H9 (cell line): ENCODE measurements at regions not wholly inside any gene's neighbourhood (a gene's known extent, or its start where the extent isn't known, plus 50 kb on each side); places are given as distances from the start of the nearest gene placed in this dataset.

Experiments used
- DNase-seq: peaks from one replicate; pipeline ENCODE4 v3.0.0-alpha.2; 2017
- H2AFZ ChIP-seq: one replicate; pipeline ENCODE4 v1.6.1; 2013; ENCODE audit warnings: mild to moderate bottlenecking, low read length, control low read depth, moderate library complexity
- H2AK5ac ChIP-seq: 2 replicates; pipeline ENCODE4 v1.6.1; 2013; ENCODE audit warnings: low read length, control low read depth, mixed read lengths; ENCODE audit not compliant: insufficient read length
- H2BK120ac ChIP-seq: one replicate; pipeline ENCODE4 v1.6.1; 2013; ENCODE audit warnings: low read depth, mild to moderate bottlenecking, low read length, control low read depth, inconsistent platforms; ENCODE audit not compliant: poor library complexity, severe bottlenecking
- H2BK12ac ChIP-seq: 2 replicates; pipeline ENCODE4 v1.6.1; 2013; ENCODE audit warnings: low read length, control low read depth, mixed read lengths, low read depth; ENCODE audit not compliant: insufficient read length
- H2BK15ac ChIP-seq: 2 replicates; pipeline ENCODE4 v1.6.1; 2013; ENCODE audit warnings: low read depth, low read length, control low read depth
- H2BK20ac ChIP-seq: one replicate; pipeline ENCODE4 v1.6.1; 2013; ENCODE audit warnings: low read depth, mild to moderate bottlenecking, low read length, control low read depth, inconsistent platforms; ENCODE audit not compliant: poor library complexity, severe bottlenecking
- H2BK5ac ChIP-seq: 2 replicates; pipeline ENCODE4 v1.6.1; 2013; ENCODE audit warnings: low read length, control low read depth, mixed read lengths; ENCODE audit not compliant: insufficient read length
- H3K14ac ChIP-seq: 2 replicates; pipeline ENCODE4 v1.6.1; 2013; ENCODE audit warnings: low read length, control low read depth; ENCODE audit not compliant: insufficient read depth
- H3K18ac ChIP-seq: 2 replicates; pipeline ENCODE4 v1.6.1; 2013; ENCODE audit warnings: low read depth, mild to moderate bottlenecking, mixed read lengths, low read length, control low read depth; ENCODE audit not compliant: insufficient read length
- H3K23ac ChIP-seq: 2 replicates; pipeline ENCODE4 v1.6.1; 2013; ENCODE audit warnings: low read length, control low read depth, mixed read lengths, low read depth; ENCODE audit not compliant: insufficient read length
- H3K23me2 ChIP-seq: 2 replicates; pipeline ENCODE4 v1.6.1; 2013; ENCODE audit warnings: low read depth, mild to moderate bottlenecking, mixed read lengths, low read length, control low read depth; ENCODE audit not compliant: insufficient read length, poor library complexity, severe bottlenecking
- H3K27ac ChIP-seq: 2 replicates; pipeline ENCODE4 v1.5.1; 2013; ENCODE audit warnings: low read length, control low read depth, mixed read lengths, low read depth; ENCODE audit not compliant: insufficient read length
- H3K27me3 ChIP-seq: 2 replicates; pipeline ENCODE4 v1.6.1; 2013; ENCODE audit warnings: low read length, control low read depth, inconsistent platforms; ENCODE audit not compliant: insufficient read depth
- H3K4ac ChIP-seq: 2 replicates; pipeline ENCODE4 v1.6.1; 2013; ENCODE audit warnings: low read depth, mild to moderate bottlenecking, control low read depth, inconsistent platforms, low read length, moderate library complexity
- H3K4me1 ChIP-seq: 2 replicates; pipeline ENCODE4 v1.6.1; 2013; ENCODE audit warnings: low read length, control low read depth, inconsistent platforms; ENCODE audit not compliant: insufficient read depth
- H3K4me2 ChIP-seq: 2 replicates; pipeline ENCODE4 v1.6.1; 2013; ENCODE audit warnings: low read length, control low read depth, mixed read lengths; ENCODE audit not compliant: insufficient read length, insufficient read depth
- H3K56ac ChIP-seq: 2 replicates; pipeline ENCODE4 v1.6.1; 2013; ENCODE audit warnings: low read depth, mild to moderate bottlenecking, mixed read lengths, low read length, control low read depth; ENCODE audit not compliant: insufficient read length
- H3K79me1 ChIP-seq: 2 replicates; pipeline ENCODE4 v1.6.1; 2013; ENCODE audit warnings: low read depth, mild to moderate bottlenecking, moderate library complexity, low read length, control low read depth, inconsistent platforms; ENCODE audit not compliant: insufficient read depth, poor library complexity, severe bottlenecking
- H3K79me2 ChIP-seq: 2 replicates; pipeline ENCODE4 v1.6.1; 2013; ENCODE audit warnings: low read length, control low read depth, inconsistent platforms; ENCODE audit not compliant: insufficient read depth
- H3K9ac ChIP-seq: 2 replicates; pipeline ENCODE4 v1.6.1; 2013; ENCODE audit warnings: low read length, control low read depth, mixed read lengths; ENCODE audit not compliant: insufficient read length; ENCODE audit errors: extremely low read depth
- H3K9me3 ChIP-seq: one replicate; pipeline ENCODE4 v1.6.1; 2013; ENCODE audit warnings: low read depth, low read length, inconsistent platforms; ENCODE audit not compliant: control insufficient read depth
- H3T11ph ChIP-seq: one replicate; pipeline ENCODE4 v1.6.1; 2013; ENCODE audit warnings: mild to moderate bottlenecking, low read length, control low read depth, inconsistent platforms
- H4K20me1 ChIP-seq: one replicate; pipeline ENCODE4 v1.6.1; 2013; ENCODE audit not compliant: control insufficient read depth, insufficient read length, insufficient read depth
- H4K5ac ChIP-seq: 2 replicates; pipeline ENCODE4 v1.6.1; 2013; ENCODE audit warnings: low read depth, mild to moderate bottlenecking, mixed read lengths, low read length, control low read depth; ENCODE audit not compliant: insufficient read length
- H4K8ac ChIP-seq: replicated peaks from 2 replicates; pipeline ENCODE4 v1.6.1; 2013; ENCODE audit warnings: low read length, control low read depth, mixed read lengths, low read depth; ENCODE audit not compliant: insufficient read length
- H4K91ac ChIP-seq: 2 replicates; pipeline ENCODE4 v1.6.1; 2013; ENCODE audit warnings: low read depth, mild to moderate bottlenecking, moderate library complexity, mixed read lengths, low read length, control low read depth; ENCODE audit not compliant: insufficient read length
- H3K27ac Mint-ChIP-seq, 3 experiments: 2 replicates in 2 of 3; 3 replicates in 1 of 3; pipeline ENCODE4 v1.8.0; 2020 to 2021; ENCODE audit warnings: mixed read lengths in 3 of 3, mild to moderate bottlenecking in 1 of 3, moderate library complexity in 1 of 3
- H3K27me3 Mint-ChIP-seq: 2 replicates; pipeline ENCODE4 v1.8.0; 2021; ENCODE audit warnings: low read depth, mild to moderate bottlenecking, moderate library complexity, mixed read lengths
- H3K36me3 Mint-ChIP-seq, 3 experiments: 2 replicates in 2 of 3; 3 replicates in 1 of 3; pipeline ENCODE4 v1.8.0; 2020 to 2021; ENCODE audit warnings: low read depth in 3 of 3, mixed read lengths in 3 of 3; ENCODE audit not compliant: insufficient read depth in 1 of 3
- H3K4me1 Mint-ChIP-seq, 2 experiments: 2 replicates each; pipeline ENCODE4 v1.8.0; 2020; ENCODE audit warnings: mixed read lengths in 2 of 2
- H3K4me3 Mint-ChIP-seq, 2 experiments: 2 replicates in 1 of 2; 3 replicates in 1 of 2; pipeline ENCODE4 v1.8.0; 2020 to 2021; ENCODE audit warnings: mild to moderate bottlenecking in 2 of 2, mixed read lengths in 2 of 2, moderate library complexity in 1 of 2
- H3K9me3 Mint-ChIP-seq, 2 experiments: 2 replicates in 1 of 2; 3 replicates in 1 of 2; pipeline ENCODE4 v1.8.0; 2020; ENCODE audit warnings: mild to moderate bottlenecking in 2 of 2, mixed read lengths in 2 of 2, moderate library complexity in 1 of 2
- CTCF ChIP-seq: fragments of 200-600 bp; sonication (generic); conservative IDR thresholded peaks from 3 replicates; pipeline ENCODE4 v1.8.0; 2021; ENCODE audit warnings: antibody characterized with exemption, mild to moderate bottlenecking
- WGBS: extraction: QIAGEN DNeasy Blood & Tissue Kit; methylation state at CpG from one replicate; pipeline ENCODE4 v1.1.7; 2013; ENCODE audit warnings: missing lambda C conversion rate, low lambda C conversion rate, mixed read lengths; ENCODE audit not compliant: insufficient read length; ENCODE audit errors: extremely low coverage; 5-methylcytosine and 5-hydroxymethylcytosine counted together

- Histone ChIP-seq H4K91ac (no peak overlapping the region), H3K9ac (no peak overlapping the region), H3K23me2 (no peaks in the 10 kb centered on the region), H3K4me1 (no peaks in the 10 kb centered on the region), H2BK5ac (no peak overlapping the region), H3K4ac (no peak overlapping the region), H2BK15ac (no peak overlapping the region), H3K56ac (no peak overlapping the region), H3K27ac (no peak overlapping the region), H4K20me1 (no peaks in the 10 kb centered on the region), H3K79me1 (no peaks in the 10 kb centered on the region), H3K79me2 (no peaks in the 10 kb centered on the region), H3K27me3 (no peaks in the 10 kb centered on the region), H3K4me2 (no peak overlapping the region), H2BK12ac (no peak overlapping the region), H4K5ac (no peak overlapping the region), H2BK120ac (no peak overlapping the region), H2AK5ac (no peak overlapping the region), H3K9me3 (peaks cover 48% of the 10 kb centered on the region), H2AFZ (no peak overlapping the region), H3K23ac (no peak overlapping the region), H3K14ac (no peak overlapping the region), H2BK20ac (no peak overlapping the region), H3K18ac (no peak overlapping the region), H4K8ac (no peak overlapping the region), H3T11ph (no peak overlapping the region)
- no peaks in the 10 kb centered on the region for H3K4me1 Mint-ChIP-seq
- H3K27me3 Mint-ChIP-seq = no peaks in the 10 kb centered on the region; the same call in 1 of the 2 replicates
- TF ChIP-seq CTCF = no peak
- H3K4me3 Mint-ChIP-seq = no peak overlapping the region
- WGBS = no CpG with 5 or more reads among the region's 9 CpGs
- H3K27ac Mint-ChIP-seq = no peak overlapping the region
- peaks cover 7 to 14% (median 9%) of the 10 kb centered on the region in 3 experiments; a peak in 5 of 7 replicates for H3K36me3 Mint-ChIP-seq
- peaks cover 52 to 68% of the 10 kb centered on the region in 2 experiments for H3K9me3 Mint-ChIP-seq
- no peak for DNase-seq
Measured at GRCh38 chr14:105602243-105602750, 75.9 kb downstream of the TMEM121 start.
